Glutamatergic neuron (in vitro differentiated cells): ENCODE measurements at regions not wholly inside any gene's neighbourhood (a gene's known extent, or its start where the extent isn't known, plus 50 kb on each side); places are given as distances from the start of the nearest gene placed in this dataset.
"Not testable (repeated sequence)": the region's sequence is repeated elsewhere in the genome, so short reads cannot be mapped to it uniquely, and the experiment has no call there.

Experiments used
- DNase-seq: peaks from one replicate; pipeline ENCODE4 v3.0.0; 2022
- H3K27ac Mint-ChIP-seq: one replicate; pipeline ENCODE4 v1.8.0; 2020; ENCODE audit warnings: mild to moderate bottlenecking, mixed read lengths, inconsistent platforms; ENCODE audit not compliant: unreplicated experiment
- H3K27me3 Mint-ChIP-seq: one replicate; pipeline ENCODE4 v1.8.0; 2020; ENCODE audit warnings: mild to moderate bottlenecking, moderate library complexity, mixed read lengths, inconsistent platforms; ENCODE audit not compliant: unreplicated experiment
- H3K36me3 Mint-ChIP-seq: one replicate; pipeline ENCODE4 v1.8.0; 2020; ENCODE audit warnings: mild to moderate bottlenecking, mixed read lengths, inconsistent platforms; ENCODE audit not compliant: unreplicated experiment
- H3K4me1 Mint-ChIP-seq: one replicate; pipeline ENCODE4 v1.8.0; 2020; ENCODE audit warnings: mild to moderate bottlenecking, low read depth, mixed read lengths, inconsistent platforms; ENCODE audit not compliant: unreplicated experiment
- H3K4me3 Mint-ChIP-seq: one replicate; pipeline ENCODE4 v1.8.0; 2020; ENCODE audit warnings: mild to moderate bottlenecking, mixed read lengths, inconsistent platforms; ENCODE audit not compliant: unreplicated experiment
- H3K9me3 Mint-ChIP-seq: one replicate; pipeline ENCODE4 v1.8.0; 2020; ENCODE audit warnings: mild to moderate bottlenecking, moderate library complexity, mixed read lengths, inconsistent platforms; ENCODE audit not compliant: unreplicated experiment
- TF ChIP-seq, protein P1 (sequence below): fragments of 200-600 bp; sonication (generic); IDR thresholded peaks from one replicate; pipeline ENCODE4 v1.5.0; 2021; ENCODE audit not compliant: partially characterized antibody, unreplicated experiment

DNA sequence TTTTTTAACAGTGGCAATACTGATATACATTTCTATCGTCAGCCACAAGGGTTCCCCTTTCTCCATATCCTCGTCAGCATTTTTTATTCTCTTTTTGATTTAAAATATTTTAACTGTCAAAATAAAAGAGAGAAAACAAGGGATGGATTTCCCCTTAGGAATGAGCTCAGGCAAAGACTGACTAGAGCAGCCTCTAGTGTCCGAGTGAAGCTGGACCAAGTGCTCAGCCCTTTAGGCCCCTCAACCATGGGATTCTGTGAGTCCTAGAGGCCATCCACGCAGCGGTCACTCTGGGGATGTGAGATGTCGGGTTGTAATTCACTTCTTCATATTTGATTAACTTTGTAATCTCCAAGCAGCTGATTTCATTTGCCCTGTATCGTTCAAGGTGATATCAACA, 137.4 kb upstream of the RNF32 start:
- peaks cover 5% of the 10 kb centered on the region for H3K27me3 Mint-ChIP-seq
- H3K27ac Mint-ChIP-seq: no peak overlapping the region
- H3K36me3 Mint-ChIP-seq: peaks cover 2% of the 10 kb centered on the region
- no peak for DNase-seq
- H3K4me3 Mint-ChIP-seq: no peak overlapping the region
- H3K9me3 Mint-ChIP-seq: peaks cover 4% of the 10 kb centered on the region
- TF ChIP-seq, protein P1, sequence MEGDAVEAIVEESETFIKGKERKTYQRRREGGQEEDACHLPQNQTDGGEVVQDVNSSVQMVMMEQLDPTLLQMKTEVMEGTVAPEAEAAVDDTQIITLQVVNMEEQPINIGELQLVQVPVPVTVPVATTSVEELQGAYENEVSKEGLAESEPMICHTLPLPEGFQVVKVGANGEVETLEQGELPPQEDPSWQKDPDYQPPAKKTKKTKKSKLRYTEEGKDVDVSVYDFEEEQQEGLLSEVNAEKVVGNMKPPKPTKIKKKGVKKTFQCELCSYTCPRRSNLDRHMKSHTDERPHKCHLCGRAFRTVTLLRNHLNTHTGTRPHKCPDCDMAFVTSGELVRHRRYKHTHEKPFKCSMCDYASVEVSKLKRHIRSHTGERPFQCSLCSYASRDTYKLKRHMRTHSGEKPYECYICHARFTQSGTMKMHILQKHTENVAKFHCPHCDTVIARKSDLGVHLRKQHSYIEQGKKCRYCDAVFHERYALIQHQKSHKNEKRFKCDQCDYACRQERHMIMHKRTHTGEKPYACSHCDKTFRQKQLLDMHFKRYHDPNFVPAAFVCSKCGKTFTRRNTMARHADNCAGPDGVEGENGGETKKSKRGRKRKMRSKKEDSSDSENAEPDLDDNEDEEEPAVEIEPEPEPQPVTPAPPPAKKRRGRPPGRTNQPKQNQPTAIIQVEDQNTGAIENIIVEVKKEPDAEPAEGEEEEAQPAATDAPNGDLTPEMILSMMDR: no peak
- no peaks in the 10 kb centered on the region for H3K4me1 Mint-ChIP-seq

DNA sequence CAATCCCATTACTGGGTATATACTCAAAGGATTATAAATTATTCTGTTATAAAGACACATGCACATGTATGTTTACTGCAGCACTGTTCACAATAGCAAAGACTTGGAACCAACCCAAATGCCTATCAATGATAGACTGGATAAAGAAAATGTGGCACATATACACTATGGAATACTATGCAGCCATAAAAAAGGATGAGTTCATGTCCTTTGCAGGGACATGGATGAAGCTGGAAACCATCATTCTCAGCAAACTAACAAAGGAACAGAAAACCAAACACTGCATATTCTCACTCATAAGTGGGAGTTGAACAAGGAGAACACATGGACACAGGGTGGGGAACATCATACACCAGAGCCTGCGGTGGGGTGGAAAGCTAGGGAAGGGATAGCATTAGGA, 138.8 kb upstream of the RNF32 start:
- not testable (repeated sequence) for H3K27me3 Mint-ChIP-seq, H3K9me3 Mint-ChIP-seq, DNase-seq, H3K4me1 Mint-ChIP-seq, H3K36me3 Mint-ChIP-seq, H3K27ac Mint-ChIP-seq, H3K4me3 Mint-ChIP-seq

DNA sequence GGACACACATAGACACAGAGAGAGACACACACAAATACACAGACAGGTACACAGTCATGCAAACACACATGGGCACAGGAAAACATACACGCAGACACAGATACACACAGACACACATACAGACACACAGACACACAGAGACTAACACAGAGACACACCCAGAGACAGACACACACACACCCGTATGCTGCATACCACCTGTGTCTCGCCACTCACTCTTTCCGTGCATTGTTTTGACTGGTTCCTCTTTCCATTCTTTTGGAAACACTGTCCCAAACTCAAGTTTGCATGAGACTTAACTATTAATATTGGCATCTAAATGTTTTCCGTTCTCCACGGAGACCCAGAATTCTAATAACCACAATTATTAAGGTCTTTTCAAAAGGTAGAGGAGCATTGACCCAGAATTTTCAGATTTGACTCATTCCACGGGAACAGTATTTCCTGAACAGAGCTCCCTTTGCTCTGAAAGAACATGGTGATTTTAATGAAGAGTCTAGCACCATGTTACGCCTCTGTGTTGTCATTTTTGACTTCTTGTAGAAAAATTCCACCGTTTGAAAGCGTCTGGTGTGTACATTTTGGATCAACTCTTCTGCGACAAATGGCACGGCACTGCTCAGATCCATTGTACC, 141.2 kb upstream of the RNF32 start:
- Mint-ChIP-seq H3K4me3 (no peak overlapping the region), H3K27me3 (peaks cover 3% of the 10 kb centered on the region), H3K9me3 (no peaks in the 10 kb centered on the region), H3K4me1 (no peaks in the 10 kb centered on the region), H3K27ac (no peak overlapping the region), H3K36me3 (no peaks in the 10 kb centered on the region)
- DNase-seq: no peak
- TF ChIP-seq, protein P1: no peak

DNA sequence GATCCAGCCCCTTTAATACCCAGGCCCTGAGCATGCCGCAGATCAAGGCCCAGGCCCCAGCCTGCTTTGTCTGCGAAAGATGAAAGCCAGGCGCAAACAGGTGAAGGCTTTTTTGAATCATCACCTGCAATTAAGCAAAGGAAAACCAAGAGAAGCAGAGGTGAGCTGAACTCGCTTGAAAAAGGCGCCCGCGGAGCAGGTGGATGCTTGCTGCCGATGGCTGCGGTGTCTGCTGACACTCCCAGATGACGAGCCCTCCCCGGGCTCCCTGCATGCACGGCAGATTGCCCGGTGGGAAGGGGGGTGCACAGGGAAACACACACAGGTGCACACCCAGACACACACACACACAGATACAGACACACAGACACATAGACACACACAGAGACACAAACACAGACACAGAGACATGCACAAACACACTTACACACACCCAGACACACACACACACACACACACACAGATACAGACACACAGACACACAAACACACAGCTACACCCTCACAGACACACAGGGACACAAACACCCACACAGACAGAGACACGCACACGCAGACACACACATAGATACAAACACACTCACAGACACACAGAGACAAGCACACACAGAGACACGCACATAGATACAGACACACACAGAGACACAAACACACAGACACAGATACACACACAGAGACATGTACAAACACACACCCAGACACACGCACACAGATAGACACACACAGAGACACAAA, 142.6 kb upstream of the RNF32 start:
- TF ChIP-seq, protein P1: no peak
- Mint-ChIP-seq H3K27ac (no peak overlapping the region), H3K4me3 (no peak overlapping the region), H3K27me3 (no peaks in the 10 kb centered on the region), H3K9me3 (no peaks in the 10 kb centered on the region), H3K36me3 (no peaks in the 10 kb centered on the region), H3K4me1 (no peaks in the 10 kb centered on the region)
- no peak for DNase-seq

DNA sequence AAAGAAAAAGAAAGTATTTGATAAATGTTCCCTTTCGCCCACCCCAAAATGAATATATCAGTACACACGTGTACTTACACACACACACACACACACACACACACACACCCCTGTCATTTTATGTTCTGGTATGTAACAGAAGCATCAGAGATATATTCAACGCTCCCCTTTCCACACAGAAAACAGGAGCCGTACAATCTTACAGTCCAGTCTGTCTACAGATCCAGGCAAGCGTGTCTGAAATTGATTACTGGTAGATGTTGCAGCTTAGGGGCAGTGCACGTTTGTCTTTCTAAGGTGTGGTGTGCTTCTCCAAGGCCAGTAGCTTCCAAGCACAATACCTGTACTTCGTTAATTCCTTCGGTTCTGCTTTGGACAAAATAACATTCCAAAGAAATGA, 143.7 kb upstream of the RNF32 start:
- no peak overlapping the region for H3K27ac Mint-ChIP-seq
- H3K27me3 Mint-ChIP-seq: no peaks in the 10 kb centered on the region
- TF ChIP-seq, protein P1: no peak
- DNase-seq: no peak
- no peak overlapping the region for H3K4me3 Mint-ChIP-seq
- H3K9me3 Mint-ChIP-seq: no peaks in the 10 kb centered on the region
- H3K4me1 Mint-ChIP-seq: no peaks in the 10 kb centered on the region
- H3K36me3 Mint-ChIP-seq: no peaks in the 10 kb centered on the region
